Inflammatory macrophage treated with lipopolysaccharide for 1 hour (primary cell): ENCODE measurements at regions not wholly inside any gene's neighbourhood (a gene's known extent, or its start where the extent isn't known, plus 50 kb on each side); places are given as distances from the start of the nearest gene placed in this dataset.

Experiments
- DNase-seq, 2 donors: peaks; one replicate each; pipeline ENCODE4 v3.0.0-alpha.2; 2020 to 2022

GRCh38 chrX:143800150-143800549, 79.6 kb upstream of the SPANXN2 start:
- no peak for DNase-seq

- peak in 1 of 2 donors; percentile 6 for DNase-seq
Observed at GRCh38 chrX:143788265-143788664, 67.7 kb upstream of the SPANXN2 start.

- DNase-seq, result no peak
Observed at GRCh38 chrX:143787341-143787740, 66.8 kb upstream of the SPANXN2 start.

- DNase-seq, result no peak
Observed at GRCh38 chrX:143781103-143781502, 60.6 kb upstream of the SPANXN2 start.
